CD14-positive monocyte (primary cell): ENCODE measurements at regions not wholly inside any gene's neighbourhood (a gene's known extent, or its start where the extent isn't known, plus 50 kb on each side); places are given as distances from the start of the nearest gene placed in this dataset.

Experiments used
- DNase-seq, 3 donors: peaks; one replicate each; pipeline ENCODE4 v3.0.0-alpha.2; 2011 to 2022
- H2AFZ ChIP-seq: 2 replicates; pipeline ENCODE4 v1.6.0; 2012; ENCODE audit warnings: mild to moderate bottlenecking, low read depth, low read length, inconsistent platforms; ENCODE audit not compliant: insufficient read depth, poor library complexity, severe bottlenecking
- H3K27ac ChIP-seq, 2 donors: 1 replicate in 1 of 2; 2 replicates in 1 of 2; pipeline ENCODE4 v1.5.1; 2012 to 2013; ENCODE audit warnings: low read length in 2 of 2, control low read depth in 1 of 2, inconsistent platforms in 1 of 2, low read depth in 1 of 2, mild to moderate bottlenecking in 1 of 2
- H3K27me3 ChIP-seq, 2 donors: one replicate each; pipeline versions ENCODE4 v1.6.0 to v1.6.1; 2011 to 2013; ENCODE audit warnings: low read length in 2 of 2; ENCODE audit not compliant: control insufficient read depth in 2 of 2, insufficient read depth in 2 of 2
- H3K36me3 ChIP-seq, 2 donors: replicated peaks in 1 of 2; 1 replicate in 1 of 2; 2 replicates in 1 of 2; pipeline versions ENCODE4 v1.5.1 to v1.6.1; 2012 to 2013; ENCODE audit warnings: low read length in 2 of 2, control low read depth in 1 of 2, inconsistent platforms in 1 of 2, mild to moderate bottlenecking in 1 of 2; ENCODE audit not compliant: insufficient read depth in 2 of 2, control insufficient read depth in 1 of 2
- H3K4me1 ChIP-seq, 2 donors: 1 replicate in 1 of 2; 2 replicates in 1 of 2; pipeline versions ENCODE4 v1.5.1 to v1.6.1; 2012 to 2013; ENCODE audit warnings: low read length in 2 of 2, control low read depth in 1 of 2, inconsistent platforms in 1 of 2, mild to moderate bottlenecking in 1 of 2, moderate library complexity in 1 of 2; ENCODE audit not compliant: insufficient read depth in 2 of 2, control insufficient read depth in 1 of 2
- H3K4me2 ChIP-seq: replicated peaks from 2 replicates; pipeline ENCODE3; 2012; ENCODE audit warnings: low read length, moderate library complexity, mild to moderate bottlenecking; ENCODE audit not compliant: poor library complexity, severe bottlenecking; ENCODE audit errors: extremely low read depth
- H3K4me3 ChIP-seq, 3 experiments: fragments of 200-600 bp in 1 of 3; sonication (generic) in 1 of 3; replicated peaks in 1 of 3; 1 replicate in 2 of 3; 2 replicates in 1 of 3; pipeline ENCODE4 v1.5.1; 2011 to 2013; ENCODE audit warnings: low read length in 3 of 3, mild to moderate bottlenecking in 3 of 3, control low read depth in 2 of 3, low read depth in 2 of 3, inconsistent platforms in 1 of 3, moderate library complexity in 1 of 3
- H3K79me2 ChIP-seq: 2 replicates; pipeline ENCODE4 v1.6.0; 2012; ENCODE audit warnings: mild to moderate bottlenecking, control low read depth, inconsistent platforms, low read length, moderate library complexity; ENCODE audit not compliant: insufficient read depth
- H3K9ac ChIP-seq: 2 replicates; pipeline ENCODE4 v1.6.0; 2017; ENCODE audit warnings: low read length, mild to moderate bottlenecking; ENCODE audit not compliant: insufficient read depth, poor library complexity, severe bottlenecking
- H3K9me3 ChIP-seq, 2 donors: replicated peaks in 1 of 2; 1 replicate in 1 of 2; 2 replicates in 1 of 2; pipeline versions ENCODE4 v1.5.1 to v1.6.1; 2012 to 2013; ENCODE audit warnings: low read length in 2 of 2, control low read depth in 1 of 2; ENCODE audit not compliant: control insufficient read depth in 1 of 2, insufficient read depth in 1 of 2
- H4K20me1 ChIP-seq: 2 replicates; pipeline ENCODE4 v1.6.0; 2012; ENCODE audit warnings: mild to moderate bottlenecking, low read length, control low read depth, moderate library complexity; ENCODE audit not compliant: insufficient read depth
- H3K27ac Mint-ChIP-seq, 7 donors: one replicate each; pipeline ENCODE4 v1.8.0; 2020; ENCODE audit warnings: mild to moderate bottlenecking in 7 of 7, mixed read lengths in 7 of 7, moderate library complexity in 6 of 7, inconsistent platforms in 2 of 7
- H3K27me3 Mint-ChIP-seq, 3 donors: one replicate each; pipeline ENCODE4 v1.8.0; 2021 to 2022; ENCODE audit warnings: low read depth in 3 of 3, mild to moderate bottlenecking in 3 of 3, mixed read lengths in 3 of 3, moderate library complexity in 3 of 3, inconsistent platforms in 1 of 3
- H3K36me3 Mint-ChIP-seq, 2 donors: one replicate each; pipeline ENCODE4 v1.8.0; 2020; ENCODE audit warnings: mixed read lengths in 2 of 2, inconsistent platforms in 1 of 2, mild to moderate bottlenecking in 1 of 2
- H3K4me1 Mint-ChIP-seq: one replicate; pipeline ENCODE4 v1.8.0; 2020; ENCODE audit warnings: mild to moderate bottlenecking, mixed read lengths
- H3K4me3 Mint-ChIP-seq, 2 donors: one replicate each; pipeline ENCODE4 v1.8.0; 2020; ENCODE audit warnings: mild to moderate bottlenecking in 2 of 2, mixed read lengths in 2 of 2, moderate library complexity in 1 of 2
- H3K9me3 Mint-ChIP-seq, 7 donors: one replicate each; pipeline ENCODE4 v1.8.0; 2020 to 2022; ENCODE audit warnings: mixed read lengths in 7 of 7, mild to moderate bottlenecking in 6 of 7, moderate library complexity in 6 of 7, inconsistent platforms in 2 of 7
- CTCF ChIP-seq: fragments of 200-600 bp; IDR thresholded peaks from one replicate; pipeline ENCODE4 v1.8.0; 2022; ENCODE audit warnings: antibody characterized with exemption, mild to moderate bottlenecking
- WGBS: methylation state at CpG from one replicate; pipeline ENCODE4 v1.1.5; 2013; ENCODE audit warnings: missing lambda C conversion rate; ENCODE audit not compliant: insufficient coverage; 5-methylcytosine and 5-hydroxymethylcytosine counted together
- intact Hi-C, 2 donors: fragments of 100-400 bp; cut with micrococcal nuclease; formaldehyde crosslinking; loops; one replicate each; pipeline versions ENCODE4 v1.15.0 to v1.15.1; 2023

- intact Hi-C loops, result no loop called here
- no peak overlapping the region for H2AFZ ChIP-seq
These were observed 379.6 kb downstream of the SLITRK6 start for GRCh38 chr13:85419611-85420010.

GRCh38 chr13:85417807-85418206 lies 381.4 kb downstream of the SLITRK6 start:
- Histone ChIP-seq H3K4me1 (no peaks in the 10 kb centered on the region), H3K4me2 (no peak overlapping the region), H4K20me1 (no peaks in the 10 kb centered on the region), H2AFZ (no peak overlapping the region), H3K36me3 (no peaks in the 10 kb centered on the region), H3K79me2 (no peaks in the 10 kb centered on the region), H3K9me3 (peaks cover 0 to 3% of the 10 kb centered on the region in 2 donors), H3K27ac (no peak overlapping the region), H3K27me3 (no peaks in the 10 kb centered on the region), H3K4me3 (no peak overlapping the region), H3K9ac (no peak overlapping the region)
- no peak overlapping the region for H3K4me3 Mint-ChIP-seq
- no peaks in the 10 kb centered on the region for H3K36me3 Mint-ChIP-seq
- no peak overlapping the region for H3K27ac Mint-ChIP-seq
- WGBS, result 100% methylated on average over 3 of the region's 8 CpGs
- no peak for TF ChIP-seq CTCF
- no peak for DNase-seq
- peaks cover 0 to 13% (median 1%) of the 10 kb centered on the region in 7 donors for H3K9me3 Mint-ChIP-seq
- no peaks in the 10 kb centered on the region for H3K27me3 Mint-ChIP-seq
- H3K4me1 Mint-ChIP-seq, result no peaks in the 10 kb centered on the region
- intact Hi-C loops, result no loop called here

More at GRCh38 chr13:85419611-85420010, 379.6 kb downstream of the SLITRK6 start:
- Histone ChIP-seq H3K9ac (no peak overlapping the region), H3K4me1 (no peaks in the 10 kb centered on the region), H3K27ac (no peak overlapping the region), H3K27me3 (no peaks in the 10 kb centered on the region), H3K79me2 (no peaks in the 10 kb centered on the region), H3K4me3 (no peak overlapping the region), H3K9me3 (peaks cover 0 to 3% of the 10 kb centered on the region in 2 donors), H4K20me1 (no peaks in the 10 kb centered on the region), H3K36me3 (no peaks in the 10 kb centered on the region), H3K4me2 (no peak overlapping the region)
- no peak for DNase-seq
- H3K4me1 Mint-ChIP-seq, result no peaks in the 10 kb centered on the region
- H3K27ac Mint-ChIP-seq, result no peak overlapping the region
- WGBS, result no CpG with 5 or more reads among the region's 1 CpG
- H3K27me3 Mint-ChIP-seq, result no peaks in the 10 kb centered on the region
- H3K36me3 Mint-ChIP-seq, result no peaks in the 10 kb centered on the region
- no peak for TF ChIP-seq CTCF
- no peak overlapping the region for H3K4me3 Mint-ChIP-seq
- peaks cover 0 to 13% (median 2%) of the 10 kb centered on the region in 7 donors for H3K9me3 Mint-ChIP-seq
